Coronary artery (tissue), 2 donors: ENCODE measurements at regions not wholly inside any gene's neighbourhood (a gene's known extent, or its start where the extent isn't known, plus 50 kb on each side); places are given as distances from the start of the nearest gene placed in this dataset.
"Not testable (repeated sequence)": the region's sequence is repeated elsewhere in the genome, so short reads cannot be mapped to it uniquely, and the experiment has no call there.

Experiments
- DNase-seq: peaks from one replicate; pipeline ENCODE4 v3.0.0-alpha.2; 2017; ENCODE audit warnings: low spot score
- H3K27ac ChIP-seq, 2 donors: fragments of 200-600 bp; sonication (generic); one replicate each; pipeline ENCODE4 v1.5.1; 2016 to 2019
- H3K4me3 ChIP-seq: fragments of 200-600 bp; sonication (generic); 2 replicates; pipeline ENCODE4 v1.5.1; 2016; ENCODE audit warnings: mild to moderate bottlenecking, moderate library complexity
- CTCF ChIP-seq: fragments of 200-600 bp; sonication (generic); IDR thresholded peaks from one replicate; pipeline ENCODE4 v1.5.1; 2019; ENCODE audit warnings: antibody characterized with exemption

GRCh38 chr7:130789436-130789835 lies 55.4 kb upstream of the KLF14 start:
- no peak for TF ChIP-seq CTCF

GRCh38 chr7:130791746-130792145 lies 57.7 kb upstream of the KLF14 start:
- no peak overlapping the region for H3K27ac ChIP-seq

More at GRCh38 chr7:130789436-130789835, 55.4 kb upstream of the KLF14 start:
- Histone ChIP-seq H3K4me3 (no peak overlapping the region), H3K27ac (no peak overlapping the region)
- DNase-seq, result no peak

GRCh38 chr7:130793855-130794618 lies 60.0 kb upstream of the KLF14 start:
- no peak for DNase-seq
- Histone ChIP-seq H3K27ac (no peak overlapping the region), H3K4me3 (no peak overlapping the region)
- no peak for TF ChIP-seq CTCF

More at GRCh38 chr7:130791746-130792145, 57.7 kb upstream of the KLF14 start:
- DNase-seq, result no peak
- no peak overlapping the region for H3K4me3 ChIP-seq
- no peak for TF ChIP-seq CTCF

- no peak overlapping the region for H3K4me3 ChIP-seq
- TF ChIP-seq CTCF, result no peak
- DNase-seq, result no peak
- no peak overlapping the region for H3K27ac ChIP-seq
Measured at GRCh38 chr7:130794619-130794922, 60.6 kb upstream of the KLF14 start.

- DNase-seq, H3K27ac ChIP-seq, H3K4me3 ChIP-seq: not testable (repeated sequence)
Measured at GRCh38 chr7:130796425-130796824, 62.4 kb upstream of the KLF14 start.

GRCh38 chr7:130803127-130803526 lies 69.1 kb upstream of the KLF14 start:
- DNase-seq, result no peak
- TF ChIP-seq CTCF, result no peak
- Histone ChIP-seq H3K4me3 (no peak overlapping the region), H3K27ac (no peak overlapping the region)

- no peak for DNase-seq
- Histone ChIP-seq H3K27ac (no peak overlapping the region), H3K4me3 (no peak overlapping the region)
- no peak for TF ChIP-seq CTCF
Measured at GRCh38 chr7:130804220-130804619, 70.2 kb upstream of the KLF14 start.

- DNase-seq, H3K4me3 ChIP-seq, H3K27ac ChIP-seq: not testable (repeated sequence)
Measured at GRCh38 chr7:130812819-130813218, 78.8 kb upstream of the KLF14 start.
